OCI-M1 (cell line): ENCODE measurements at regions not wholly inside any gene's neighbourhood (a gene's known extent, or its start where the extent isn't known, plus 50 kb on each side); places are given as distances from the start of the nearest gene placed in this dataset.

Experiments used
- DNase-seq: peaks from one replicate; lab custom pipeline; 2025; lab: John Stamatoyannopoulos, UW

GRCh38 chr11:104655066-104655465 is 243.2 kb downstream of the CASP12 start:
- DNase-seq: no peak

- DNase-seq: no peak
These were observed 244.0 kb downstream of the CASP12 start for GRCh38 chr11:104654181-104654813.

GRCh38 chr11:104653407-104653806 is 244.9 kb downstream of the CASP12 start:
- DNase-seq: peak; percentile 27

GRCh38 chr11:104652996-104653395 is 245.3 kb downstream of the CASP12 start:
- no peak for DNase-seq

- no peak for DNase-seq
These were observed 248.0 kb downstream of the CASP12 start for GRCh38 chr11:104650234-104650633.

DNA sequence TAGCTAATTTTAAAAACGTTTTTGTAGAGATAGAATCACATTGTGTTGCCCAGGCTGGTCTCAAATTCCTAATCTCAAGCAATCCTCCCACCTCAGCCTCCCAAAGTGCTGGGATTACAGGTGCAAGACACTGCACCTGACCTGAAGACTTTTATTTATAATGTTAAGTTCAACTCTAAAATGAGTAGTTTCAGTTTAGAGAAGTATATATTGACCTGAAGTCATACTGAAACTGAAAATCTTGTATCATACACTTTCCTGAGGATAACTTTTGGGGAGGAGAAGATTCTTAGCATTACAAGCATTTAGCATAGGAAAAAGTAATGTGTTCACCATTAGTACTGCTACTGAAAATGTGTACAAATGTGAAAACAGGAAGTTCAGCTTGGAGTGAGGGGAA is 249.3 kb downstream of the CASP12 start:
- no peak for DNase-seq

GRCh38 chr11:104645261-104646222 is 252.7 kb downstream of the CASP12 start:
- no peak for DNase-seq

- DNase-seq: no peak
These were observed 260.5 kb downstream of the CASP12 start for GRCh38 chr11:104637662-104638170.

GRCh38 chr11:104633226-104633625 is 265.0 kb downstream of the CASP12 start:
- no peak for DNase-seq

DNA sequence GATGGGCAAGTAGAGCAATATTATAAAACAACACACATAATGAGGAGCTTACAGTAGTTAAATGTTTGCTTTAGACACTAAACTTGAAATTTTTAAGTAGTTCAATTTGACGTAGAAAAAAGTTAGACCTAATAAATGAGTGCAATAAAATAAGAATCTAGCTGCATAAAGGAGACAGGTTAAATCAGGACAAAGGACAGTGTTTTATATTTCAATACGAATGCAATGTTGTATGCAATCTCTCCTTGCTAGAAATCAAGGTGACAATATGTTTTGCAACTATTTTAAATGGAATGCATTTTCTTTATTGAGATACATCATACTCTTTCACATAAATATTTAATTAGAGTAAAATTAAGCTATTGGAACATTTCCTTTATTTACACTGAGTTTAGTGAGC is 267.9 kb downstream of the CASP12 start:
- no peak for DNase-seq

GRCh38 chr11:104625246-104625645 is 273.0 kb downstream of the CASP12 start:
- DNase-seq: no peak

- DNase-seq: no peak
These were observed 274.2 kb downstream of the CASP12 start for GRCh38 chr11:104624021-104624420.

- no peak for DNase-seq
These were observed 274.7 kb downstream of the CASP12 start for GRCh38 chr11:104623518-104623917.

- no peak for DNase-seq
These were observed 277.3 kb downstream of the CASP12 start for GRCh38 chr11:104620991-104621390.

DNA sequence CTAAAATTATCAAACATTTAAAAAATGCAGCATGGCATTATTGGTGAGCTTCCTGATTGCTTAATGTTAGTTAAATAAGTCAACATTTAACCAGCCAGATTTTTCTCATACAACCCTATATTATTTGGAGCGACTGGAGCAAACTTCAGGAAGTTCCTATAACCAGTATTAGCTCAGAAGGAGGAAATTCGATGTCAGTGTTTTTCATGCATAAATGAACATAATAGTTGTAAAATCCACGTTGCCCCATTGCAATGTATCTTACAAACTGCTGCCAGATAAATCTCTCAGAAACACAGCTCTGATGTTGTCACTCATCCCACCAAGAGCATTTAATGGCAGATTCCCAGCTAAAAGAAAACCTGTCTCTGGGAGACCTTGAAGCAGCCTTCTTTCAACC is 278.5 kb downstream of the CASP12 start:
- DNase-seq: no peak

DNA sequence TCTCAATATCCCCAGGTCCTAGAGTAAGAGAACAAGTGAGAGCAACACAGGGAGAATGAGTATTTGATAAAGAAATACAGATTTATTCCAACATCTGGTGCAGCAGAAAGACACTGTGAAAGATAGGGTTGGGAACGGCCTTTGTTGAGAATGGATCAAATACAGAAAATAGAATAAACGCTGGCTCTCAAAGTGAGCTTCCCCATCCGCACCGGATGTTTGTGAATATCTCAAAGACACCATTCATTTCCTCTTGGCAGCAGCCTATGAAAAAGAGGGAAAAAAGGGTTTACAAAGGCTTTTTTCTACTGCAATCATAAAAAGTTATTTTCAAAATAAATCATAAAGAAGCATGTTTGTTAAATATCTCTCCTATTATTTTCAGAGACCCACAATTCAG is 279.3 kb downstream of the CASP12 start:
- no peak for DNase-seq

DNA sequence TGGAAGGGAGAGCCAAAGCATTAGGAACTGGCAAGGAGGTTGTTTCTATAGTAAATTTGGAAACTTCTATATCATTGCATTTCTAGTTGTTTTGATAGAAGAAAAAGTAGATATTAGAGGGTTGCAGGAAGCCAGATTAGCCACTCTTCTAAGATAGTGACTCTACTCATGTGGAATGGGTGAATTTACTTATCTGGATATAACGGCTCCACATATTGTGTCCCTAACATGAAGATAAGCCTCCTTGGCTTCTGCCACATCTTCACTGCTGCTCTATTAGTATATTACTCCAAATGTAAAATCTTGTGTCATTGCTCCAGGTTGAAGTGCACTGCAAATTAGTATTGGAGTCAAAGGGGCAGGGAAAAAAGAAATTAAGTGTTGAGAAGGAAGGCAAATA is 283.3 kb downstream of the CASP12 start:
- peak; percentile 4 for DNase-seq

DNA sequence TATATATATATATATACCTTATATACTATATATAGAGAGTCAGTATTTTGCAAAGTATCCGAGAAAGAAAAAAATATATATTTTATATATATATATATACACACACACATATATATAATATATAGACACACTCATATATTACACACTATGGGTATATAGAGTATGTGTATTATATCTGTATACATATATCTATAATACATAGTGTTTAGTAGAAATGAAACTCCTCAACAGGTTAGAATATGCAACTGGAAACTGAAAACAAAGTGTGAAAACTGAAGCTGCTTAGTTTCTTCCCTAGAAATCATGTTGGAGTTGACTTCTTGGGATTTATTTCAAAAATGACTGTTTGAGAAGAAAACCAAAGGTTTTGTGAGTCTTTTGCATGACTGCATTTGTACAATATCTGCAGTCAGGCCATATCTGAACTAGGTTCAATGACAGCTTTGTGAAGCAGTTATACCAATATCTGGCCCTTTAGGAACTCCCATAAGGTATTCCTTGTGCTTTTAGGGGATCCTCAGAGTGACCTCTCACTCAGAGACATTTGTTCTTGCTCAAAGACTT is 284.1 kb downstream of the CASP12 start:
- DNase-seq: no peak

GRCh38 chr11:104610635-104611034 is 287.6 kb downstream of the CASP12 start:
- DNase-seq: no peak

- peak; percentile 15 for DNase-seq
These were observed 288.8 kb downstream of the CASP12 start for GRCh38 chr11:104609311-104610085.

DNA sequence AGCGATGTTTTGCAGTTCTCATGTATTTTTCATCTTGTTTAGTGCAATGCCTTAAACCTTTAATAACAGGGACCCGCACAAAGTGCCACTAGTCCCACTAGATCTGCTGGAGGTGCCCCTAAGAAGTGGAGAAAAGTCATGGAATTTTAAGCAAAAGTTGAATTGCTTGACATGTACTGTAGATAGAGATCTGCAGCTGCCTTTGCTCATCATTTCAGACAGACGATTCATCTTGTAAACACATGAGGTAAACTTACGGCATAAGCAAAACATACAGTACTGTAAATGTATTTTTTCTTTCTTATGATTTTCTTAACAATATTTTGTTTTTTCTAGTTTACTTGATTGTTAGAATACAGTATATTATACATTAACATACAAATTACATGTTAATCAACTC is 295.6 kb downstream of the CASP12 start:
- DNase-seq: no peak
